SH-SY5Y (cell line): ENCODE measurements at regions not wholly inside any gene's neighbourhood (a gene's known extent, or its start where the extent isn't known, plus 50 kb on each side); places are given as distances from the start of the nearest gene placed in this dataset.

Experiments used
- GATA2 ChIP-seq: IDR thresholded peaks from 2 replicates; pipeline ENCODE4 v1.6.1; 2011; ENCODE audit warnings: mild to moderate bottlenecking, low read depth, low read length
- GATA3 ChIP-seq: IDR thresholded peaks from 2 replicates; pipeline ENCODE4 v1.6.1; 2011; ENCODE audit warnings: low read depth, mild to moderate bottlenecking, low read length, moderate library complexity

DNA sequence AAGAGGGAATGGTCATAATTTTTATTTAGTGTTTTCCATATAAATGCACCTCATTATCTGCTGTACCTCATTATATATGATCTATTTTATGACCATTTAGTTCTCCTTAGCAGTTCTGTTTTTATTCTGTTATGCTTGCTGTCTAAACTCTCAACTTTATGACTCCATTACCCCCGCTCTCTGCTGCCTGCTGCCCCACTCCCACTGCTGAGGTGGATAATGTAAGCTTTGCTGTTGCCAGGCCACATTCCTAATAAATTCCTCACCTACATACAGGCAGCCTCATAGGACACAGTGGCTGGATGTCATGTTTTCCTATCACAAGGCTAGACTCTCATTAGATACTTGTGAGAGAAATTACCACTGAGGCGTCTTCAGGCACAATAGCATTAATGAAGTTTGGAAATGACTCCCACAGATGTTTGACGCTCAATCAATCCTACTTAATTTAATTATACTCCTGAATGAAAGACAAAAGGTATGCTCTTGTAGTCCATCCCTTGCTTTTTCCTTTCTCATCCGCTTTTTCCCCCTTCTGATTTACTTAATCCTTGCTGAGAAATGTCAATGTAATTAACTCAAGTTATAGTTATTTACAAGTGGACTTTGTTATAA, 497.5 kb upstream of the IGFBP7 start:
- TF ChIP-seq GATA2: no peak
- no peak for TF ChIP-seq GATA3
